ENCODE measurements at regions not wholly inside any gene's neighbourhood (a gene's known extent, or its start where the extent isn't known, plus 50 kb on each side); places are given as distances from the start of the nearest gene placed in this dataset.

DNA sequence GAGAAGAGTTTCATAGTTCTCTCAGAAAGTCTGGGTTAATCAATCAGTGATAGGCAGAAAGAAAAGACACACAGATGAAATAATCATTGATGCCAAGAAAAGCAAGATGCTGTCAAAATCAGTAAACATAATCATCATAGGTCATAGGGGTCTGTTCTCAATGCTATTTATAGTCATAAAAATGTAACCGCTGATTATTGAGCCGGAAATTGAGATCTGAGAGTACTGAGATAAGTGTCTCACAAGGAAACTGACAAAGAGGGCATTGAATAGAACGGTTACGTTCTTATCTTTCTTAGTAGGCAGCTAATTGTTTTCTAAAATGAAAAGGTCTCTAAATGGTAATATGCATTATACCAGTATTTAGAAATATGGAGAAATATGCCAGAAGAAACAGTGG is 1686.1 kb upstream of the AGA start (continued):
- no peak for TF ChIP-seq FOS (IDR thresholded peaks at IDR 0.05; ENCODE audit: borderline replicate concordance, extremely low read depth, insufficient read length)
- 0 out of 2 replicates have a peak, but pooled peaks have one; percentile 52 for TF ChIP-seq MEF2A (IDR thresholded peaks at IDR 0.05; ENCODE audit: insufficient read depth, low read depth, low read length)
- no peak for TF ChIP-seq ZNF207 (IDR thresholded peaks at IDR 0.05; ENCODE audit: borderline replicate concordance)
- no peak for TF ChIP-seq NR2C2 (IDR thresholded peaks at IDR 0.05; ENCODE audit: borderline replicate concordance, control insufficient read depth, insufficient read length, low read depth)
- TF ChIP-seq, protein P1, sequence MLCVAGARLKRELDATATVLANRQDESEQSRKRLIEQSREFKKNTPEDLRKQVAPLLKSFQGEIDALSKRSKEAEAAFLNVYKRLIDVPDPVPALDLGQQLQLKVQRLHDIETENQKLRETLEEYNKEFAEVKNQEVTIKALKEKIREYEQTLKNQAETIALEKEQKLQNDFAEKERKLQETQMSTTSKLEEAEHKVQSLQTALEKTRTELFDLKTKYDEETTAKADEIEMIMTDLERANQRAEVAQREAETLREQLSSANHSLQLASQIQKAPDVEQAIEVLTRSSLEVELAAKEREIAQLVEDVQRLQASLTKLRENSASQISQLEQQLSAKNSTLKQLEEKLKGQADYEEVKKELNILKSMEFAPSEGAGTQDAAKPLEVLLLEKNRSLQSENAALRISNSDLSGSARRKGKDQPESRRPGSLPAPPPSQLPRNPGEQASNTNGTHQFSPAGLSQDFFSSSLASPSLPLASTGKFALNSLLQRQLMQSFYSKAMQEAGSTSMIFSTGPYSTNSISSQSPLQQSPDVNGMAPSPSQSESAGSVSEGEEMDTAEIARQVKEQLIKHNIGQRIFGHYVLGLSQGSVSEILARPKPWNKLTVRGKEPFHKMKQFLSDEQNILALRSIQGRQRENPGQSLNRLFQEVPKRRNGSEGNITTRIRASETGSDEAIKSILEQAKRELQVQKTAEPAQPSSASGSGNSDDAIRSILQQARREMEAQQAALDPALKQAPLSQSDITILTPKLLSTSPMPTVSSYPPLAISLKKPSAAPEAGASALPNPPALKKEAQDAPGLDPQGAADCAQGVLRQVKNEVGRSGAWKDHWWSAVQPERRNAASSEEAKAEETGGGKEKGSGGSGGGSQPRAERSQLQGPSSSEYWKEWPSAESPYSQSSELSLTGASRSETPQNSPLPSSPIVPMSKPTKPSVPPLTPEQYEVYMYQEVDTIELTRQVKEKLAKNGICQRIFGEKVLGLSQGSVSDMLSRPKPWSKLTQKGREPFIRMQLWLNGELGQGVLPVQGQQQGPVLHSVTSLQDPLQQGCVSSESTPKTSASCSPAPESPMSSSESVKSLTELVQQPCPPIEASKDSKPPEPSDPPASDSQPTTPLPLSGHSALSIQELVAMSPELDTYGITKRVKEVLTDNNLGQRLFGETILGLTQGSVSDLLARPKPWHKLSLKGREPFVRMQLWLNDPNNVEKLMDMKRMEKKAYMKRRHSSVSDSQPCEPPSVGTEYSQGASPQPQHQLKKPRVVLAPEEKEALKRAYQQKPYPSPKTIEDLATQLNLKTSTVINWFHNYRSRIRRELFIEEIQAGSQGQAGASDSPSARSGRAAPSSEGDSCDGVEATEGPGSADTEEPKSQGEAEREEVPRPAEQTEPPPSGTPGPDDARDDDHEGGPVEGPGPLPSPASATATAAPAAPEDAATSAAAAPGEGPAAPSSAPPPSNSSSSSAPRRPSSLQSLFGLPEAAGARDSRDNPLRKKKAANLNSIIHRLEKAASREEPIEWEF (IDR thresholded peaks at IDR 0.05; ENCODE audit: insufficient replicate concordance, low read depth, low read length), result peak; percentile 94
- peak in 1 of 2 experiments; percentile 67; a peak in 1 of 4 replicates for TF ChIP-seq ETV6 (conservative IDR thresholded peaks at IDR 0.05 in 1 of 2, IDR thresholded peaks at IDR 0.05 in 1 of 2; ENCODE audit: borderline replicate concordance in 1 of 2, low read depth in 1 of 2)
- TF ChIP-seq, protein P2, sequence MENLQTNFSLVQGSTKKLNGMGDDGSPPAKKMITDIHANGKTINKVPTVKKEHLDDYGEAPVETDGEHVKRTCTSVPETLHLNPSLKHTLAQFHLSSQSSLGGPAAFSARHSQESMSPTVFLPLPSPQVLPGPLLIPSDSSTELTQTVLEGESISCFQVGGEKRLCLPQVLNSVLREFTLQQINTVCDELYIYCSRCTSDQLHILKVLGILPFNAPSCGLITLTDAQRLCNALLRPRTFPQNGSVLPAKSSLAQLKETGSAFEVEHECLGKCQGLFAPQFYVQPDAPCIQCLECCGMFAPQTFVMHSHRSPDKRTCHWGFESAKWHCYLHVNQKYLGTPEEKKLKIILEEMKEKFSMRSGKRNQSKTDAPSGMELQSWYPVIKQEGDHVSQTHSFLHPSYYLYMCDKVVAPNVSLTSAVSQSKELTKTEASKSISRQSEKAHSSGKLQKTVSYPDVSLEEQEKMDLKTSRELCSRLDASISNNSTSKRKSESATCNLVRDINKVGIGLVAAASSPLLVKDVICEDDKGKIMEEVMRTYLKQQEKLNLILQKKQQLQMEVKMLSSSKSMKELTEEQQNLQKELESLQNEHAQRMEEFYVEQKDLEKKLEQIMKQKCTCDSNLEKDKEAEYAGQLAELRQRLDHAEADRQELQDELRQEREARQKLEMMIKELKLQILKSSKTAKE (IDR thresholded peaks at IDR 0.05; ENCODE audit: low read depth, poor library complexity, severe bottlenecking), result peak; percentile 80
- peak; percentile 81 for TF ChIP-seq MLLT1 (IDR thresholded peaks at IDR 0.05)
- TF ChIP-seq EED (IDR thresholded peaks at IDR 0.05; ENCODE audit: low read depth), result no peak
- peak; percentile 70 to 79; a peak in 2 of 4 replicates for TF ChIP-seq EP300 (IDR thresholded peaks at IDR 0.05; ENCODE audit: borderline replicate concordance in 1 of 2, control insufficient read depth in 1 of 2, low read depth in 2 of 2, low read length in 2 of 2)
- no peak for TF ChIP-seq LARP7 (IDR thresholded peaks at IDR 0.05)
- TF ChIP-seq, protein P3, sequence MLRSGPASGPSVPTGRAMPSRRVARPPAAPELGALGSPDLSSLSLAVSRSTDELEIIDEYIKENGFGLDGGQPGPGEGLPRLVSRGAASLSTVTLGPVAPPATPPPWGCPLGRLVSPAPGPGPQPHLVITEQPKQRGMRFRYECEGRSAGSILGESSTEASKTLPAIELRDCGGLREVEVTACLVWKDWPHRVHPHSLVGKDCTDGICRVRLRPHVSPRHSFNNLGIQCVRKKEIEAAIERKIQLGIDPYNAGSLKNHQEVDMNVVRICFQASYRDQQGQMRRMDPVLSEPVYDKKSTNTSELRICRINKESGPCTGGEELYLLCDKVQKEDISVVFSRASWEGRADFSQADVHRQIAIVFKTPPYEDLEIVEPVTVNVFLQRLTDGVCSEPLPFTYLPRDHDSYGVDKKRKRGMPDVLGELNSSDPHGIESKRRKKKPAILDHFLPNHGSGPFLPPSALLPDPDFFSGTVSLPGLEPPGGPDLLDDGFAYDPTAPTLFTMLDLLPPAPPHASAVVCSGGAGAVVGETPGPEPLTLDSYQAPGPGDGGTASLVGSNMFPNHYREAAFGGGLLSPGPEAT (IDR thresholded peaks at IDR 0.05; ENCODE audit: low read depth), result no peak
- TF ChIP-seq MEF2B (IDR thresholded peaks at IDR 0.05; ENCODE audit: partially characterized antibody, poor library complexity, severe bottlenecking), result peak; percentile 96
- peak; percentile 80 for TF ChIP-seq BCL11A (IDR thresholded peaks at IDR 0.05; ENCODE audit: low read depth, low read length)
- no peak for TF ChIP-seq JUND (IDR thresholded peaks at IDR 0.05; ENCODE audit: low read depth, low read length)
- peak; percentile 40; the same call in 1 of the 2 replicates for TF ChIP-seq ZSCAN29 (IDR thresholded peaks at IDR 0.05)
- peak; percentile 19; the same call in 1 of the 2 replicates for TF ChIP-seq NFIC (IDR thresholded peaks at IDR 0.05; ENCODE audit: low read depth, low read length)
- TF ChIP-seq MXI1 (IDR thresholded peaks at IDR 0.05; ENCODE audit: low read depth, low read length), result no peak

Data from GM12878 (cell line).